ENCODE measurements at regions not wholly inside any gene's neighbourhood (a gene's known extent, or its start where the extent isn't known, plus 50 kb on each side); places are given as distances from the start of the nearest gene placed in this dataset.

DNA sequence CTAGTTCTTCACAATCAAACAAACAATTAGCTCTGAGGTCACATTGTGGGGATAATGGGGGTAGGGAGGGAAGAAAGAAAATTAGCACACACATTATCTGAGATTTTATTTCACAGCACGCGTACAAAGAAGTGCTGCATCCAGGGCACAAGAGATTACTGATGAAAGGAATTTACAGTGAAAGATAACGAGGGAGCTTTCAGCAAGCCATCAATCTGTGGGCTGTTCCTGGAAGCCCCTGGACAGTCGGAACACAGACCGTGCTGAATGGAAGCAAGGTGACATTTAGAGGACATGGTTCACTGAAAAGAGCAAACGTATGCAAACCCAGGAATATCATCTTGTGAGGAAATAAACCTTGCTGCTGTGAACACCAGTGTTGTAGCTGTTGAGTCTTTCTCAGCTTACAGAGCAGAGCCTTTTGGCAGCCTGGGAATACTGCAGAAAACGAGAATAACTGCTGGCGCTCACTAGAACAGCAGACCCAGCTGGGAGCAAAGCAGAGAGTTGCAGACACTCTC lies 63.2 kb downstream of the SCG2 start (continued):
- TF ChIP-seq CTBP2 (IDR thresholded peaks at IDR 0.05; ENCODE audit: borderline replicate concordance, insufficient read depth, insufficient read length, low read length), result no peak
- TF ChIP-seq CBX5 (IDR thresholded peaks at IDR 0.05; ENCODE audit: low read depth, low read length), result no peak
- no peak for TF ChIP-seq RXRA (IDR thresholded peaks at IDR 0.05; ENCODE audit: insufficient read depth, low read depth, low read length)
- no peak for TF ChIP-seq E2F6 (IDR thresholded peaks at IDR 0.05)
- no peak for TF ChIP-seq ASH2L (IDR thresholded peaks at IDR 0.05; ENCODE audit: low read length)

Measured in H1 (cell line).